ENCODE measurements at regions not wholly inside any gene's neighbourhood (a gene's known extent, or its start where the extent isn't known, plus 50 kb on each side); places are given as distances from the start of the nearest gene placed in this dataset.
A peak's percentile ranks its signal among the peaks of the same experiment; 100 is the strongest.

DNA sequence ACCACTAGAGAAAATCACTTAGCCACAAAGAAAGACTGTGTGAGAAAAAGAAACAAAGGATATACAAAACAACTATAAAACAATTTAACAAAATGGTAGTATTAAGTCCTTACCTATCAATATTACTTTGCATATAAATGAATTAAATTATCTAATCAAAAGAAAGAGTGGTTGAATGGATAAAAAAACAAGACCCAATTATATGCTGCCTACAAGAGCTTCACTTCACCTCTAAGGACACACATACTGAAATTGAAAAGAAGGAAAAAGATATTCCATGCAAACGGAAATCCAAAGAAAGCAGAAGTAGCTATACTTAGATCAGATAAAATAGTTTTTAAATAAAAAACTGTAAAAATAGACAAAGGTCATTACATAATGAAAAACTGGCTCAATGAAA is 134.9 kb upstream of the CCDC196 start:
- ChIA-PET CTCF (no interaction called here), POLR2A (ENCODE audit: low non-redundant PET) (no interaction called here)
- TF ChIP-seq CTCF (conservative IDR thresholded peaks at IDR 0.05; ENCODE audit: low read depth, low read length) (no peak), EZH2 (IDR thresholded peaks at IDR 0.05; ENCODE audit: borderline replicate concordance, low read depth, low read length, poor library complexity, severe bottlenecking) (no peak)
- intact Hi-C loops (cut with micrococcal nuclease; ENCODE audit: unreplicated experiment), result no loop called here
- Histone ChIP-seq H3K9me3 (ENCODE audit: low read depth, low read length, poor library complexity, severe bottlenecking) (no peaks in the 10 kb centered on the region), H3K36me3 (ENCODE audit: insufficient read depth, low read length, poor library complexity, severe bottlenecking) (no peaks in the 10 kb centered on the region), H3K27ac (ENCODE audit: low read depth, low read length, poor library complexity, severe bottlenecking) (no peak overlapping the region), H3K27me3 (replicated peaks; ENCODE audit: insufficient read depth, low read depth, low read length, poor library complexity) (no peaks in the 10 kb centered on the region), H3K4me3 (ENCODE audit: low read depth, low read length, poor library complexity, severe bottlenecking) (no peak overlapping the region), H3K4me1 (ENCODE audit: insufficient read depth, low read length, poor library complexity, severe bottlenecking) (no peaks in the 10 kb centered on the region)
- no peak for DNase-seq (ENCODE audit: low spot score)
- BruUV-seq (replicated peaks), result no TSS peak

- intact Hi-C loops (cut with micrococcal nuclease; ENCODE audit: unreplicated experiment), result loop anchor here (1.0 to 5.0 kb wide), 2 partner anchors 44 to 758 kb away; no protein-coding TSS in a partner anchor
- BruUV-seq (replicated peaks), result no TSS peak
- Histone ChIP-seq H3K36me3 (ENCODE audit: insufficient read depth, low read length, poor library complexity, severe bottlenecking) (no peaks in the 10 kb centered on the region), H3K27me3 (replicated peaks; ENCODE audit: insufficient read depth, low read depth, low read length, poor library complexity) (no peaks in the 10 kb centered on the region), H3K9me3 (ENCODE audit: low read depth, low read length, poor library complexity, severe bottlenecking) (no peaks in the 10 kb centered on the region), H3K27ac (ENCODE audit: low read depth, low read length, poor library complexity, severe bottlenecking) (no peak overlapping the region), H3K4me3 (ENCODE audit: low read depth, low read length, poor library complexity, severe bottlenecking) (no peak overlapping the region), H3K4me1 (ENCODE audit: insufficient read depth, low read length, poor library complexity, severe bottlenecking) (no peaks in the 10 kb centered on the region)
- CTCF ChIA-PET, result interaction anchor here (0.5 to 1.3 kb wide), 19 partner anchors 31 to 1345 kb away, joined by 3 to 14 read pairs (median 5); no protein-coding TSS in a partner anchor
- TF ChIP-seq CTCF (conservative IDR thresholded peaks at IDR 0.05; ENCODE audit: low read depth, low read length) (peak; percentile 72), EZH2 (IDR thresholded peaks at IDR 0.05; ENCODE audit: borderline replicate concordance, low read depth, low read length, poor library complexity, severe bottlenecking) (no peak)
- peak; percentile 65 for DNase-seq (ENCODE audit: low spot score)
- POLR2A ChIA-PET (ENCODE audit: low non-redundant PET), result interaction anchor here (0.6 kb wide), 1 partner anchor 930 kb away, joined by 8 read pairs; no protein-coding TSS in a partner anchor
These were observed 126.7 kb upstream of the CCDC196 start for GRCh38 chr14:66359500-66359899.

GRCh38 chr14:66360366-66360926 is 125.7 kb upstream of the CCDC196 start:
- Histone ChIP-seq H3K27me3 (replicated peaks; ENCODE audit: insufficient read depth, low read depth, low read length, poor library complexity) (no peaks in the 10 kb centered on the region), H3K36me3 (ENCODE audit: insufficient read depth, low read length, poor library complexity, severe bottlenecking) (no peaks in the 10 kb centered on the region), H3K27ac (ENCODE audit: low read depth, low read length, poor library complexity, severe bottlenecking) (no peak overlapping the region), H3K4me3 (ENCODE audit: low read depth, low read length, poor library complexity, severe bottlenecking) (no peak overlapping the region), H3K4me1 (ENCODE audit: insufficient read depth, low read length, poor library complexity, severe bottlenecking) (no peaks in the 10 kb centered on the region), H3K9me3 (ENCODE audit: low read depth, low read length, poor library complexity, severe bottlenecking) (no peaks in the 10 kb centered on the region)
- BruUV-seq (replicated peaks), result no TSS peak
- intact Hi-C loops (cut with micrococcal nuclease; ENCODE audit: unreplicated experiment), result no loop called here
- DNase-seq (ENCODE audit: low spot score), result no peak
- TF ChIP-seq CTCF (conservative IDR thresholded peaks at IDR 0.05; ENCODE audit: low read depth, low read length), result no peak
- TF ChIP-seq EZH2 (IDR thresholded peaks at IDR 0.05; ENCODE audit: borderline replicate concordance, low read depth, low read length, poor library complexity, severe bottlenecking), result no peak
- ChIA-PET CTCF (interaction anchor here (0.9 to 1.0 kb wide), 2 partner anchors 41 to 1307 kb away, joined by 3 to 11 read pairs; no protein-coding TSS in a partner anchor), POLR2A (ENCODE audit: low non-redundant PET) (no interaction called here)
